ENCODE measurements at regions not wholly inside any gene's neighbourhood (a gene's known extent, or its start where the extent isn't known, plus 50 kb on each side); places are given as distances from the start of the nearest gene placed in this dataset.
A peak's percentile ranks its signal among the peaks of the same experiment; 100 is the strongest.

GRCh38 chr2:191738003-191738402 is 60.1 kb downstream of the NABP1 start:
- DNase-seq, result no peak

- no peak for DNase-seq
Measured at GRCh38 chr2:191738667-191739066, 60.7 kb downstream of the NABP1 start.

GRCh38 chr2:191739194-191739593 is 61.3 kb downstream of the NABP1 start:
- DNase-seq, result no peak

GRCh38 chr2:191740016-191740419 is 62.1 kb downstream of the NABP1 start:
- DNase-seq, result peak; percentile 71

- DNase-seq, result no peak
Measured at GRCh38 chr2:191740759-191741158, 62.8 kb downstream of the NABP1 start.

GRCh38 chr2:191746346-191747169 is 68.6 kb downstream of the NABP1 start:
- DNase-seq, result no peak

- no peak for DNase-seq
Measured at GRCh38 chr2:191747170-191747530, 69.2 kb downstream of the NABP1 start.

GRCh38 chr2:191748059-191748461 is 70.1 kb downstream of the NABP1 start:
- DNase-seq, result no peak

GRCh38 chr2:191748528-191749180 is 70.7 kb downstream of the NABP1 start:
- DNase-seq, result no peak

GRCh38 chr2:191749181-191749540 is 71.2 kb downstream of the NABP1 start:
- no peak for DNase-seq

GRCh38 chr2:191754103-191754502 is 76.2 kb downstream of the NABP1 start:
- DNase-seq, result no peak

GRCh38 chr2:191756761-191757160 is 78.8 kb downstream of the NABP1 start:
- no peak for DNase-seq

GRCh38 chr2:191757208-191757607 is 79.3 kb downstream of the NABP1 start:
- no peak for DNase-seq

- peak; percentile 68 for DNase-seq
Measured at GRCh38 chr2:191758518-191759507, 80.9 kb downstream of the NABP1 start.

- DNase-seq, result no peak
Measured at GRCh38 chr2:191759680-191760079, 81.7 kb downstream of the NABP1 start.

- no peak for DNase-seq
Measured at GRCh38 chr2:191760655-191761262, 82.8 kb downstream of the NABP1 start.

- DNase-seq, result no peak
Measured at GRCh38 chr2:191773136-191773535, 73.8 kb downstream of the CAVIN2 start.

GRCh38 chr2:191777351-191777750 is 69.5 kb downstream of the CAVIN2 start:
- DNase-seq, result no peak

- no peak for DNase-seq
Measured at GRCh38 chr2:191778041-191778440, 68.8 kb downstream of the CAVIN2 start.

- DNase-seq, result no peak
Measured at GRCh38 chr2:191782351-191782750, 64.5 kb downstream of the CAVIN2 start.

GRCh38 chr2:191783416-191783815 is 63.5 kb downstream of the CAVIN2 start:
- no peak for DNase-seq

All from CD4-positive, alpha-beta T cell treated with Interleukin-4 for 4 hours (primary cell).